ENCODE measurements at regions not wholly inside any gene's neighbourhood (a gene's known extent, or its start where the extent isn't known, plus 50 kb on each side); places are given as distances from the start of the nearest gene placed in this dataset.

GRCh38 chr18:76715012-76715610 is 107.2 kb upstream of the ZNF236 start:
- 77 to 89% (median 83%) methylated on average over 16 of the region's 16 CpGs for WGBS, 3 donors
- Histone ChIP-seq H3K36me3 (no peaks in the 10 kb centered on the region), H3K27me3 (no peaks in the 10 kb centered on the region), H3K4me3 (no peak overlapping the region), H3K27ac (no peak overlapping the region), H3K9me3 (no peaks in the 10 kb centered on the region), H3K4me1 (ENCODE audit: insufficient read depth) (no peaks in the 10 kb centered on the region)
- TF ChIP-seq CTCF (IDR thresholded peaks at IDR 0.05) (no peak), EP300 (IDR thresholded peaks at IDR 0.05) (no peak)
- intact Hi-C loops (cut with DNase I), result no loop called here
- no peak for DNase-seq

GRCh38 chr18:76713432-76713831 is 108.9 kb upstream of the ZNF236 start:
- H3K36me3 ChIP-seq, result no peaks in the 10 kb centered on the region
- no peaks in the 10 kb centered on the region for H3K9me3 ChIP-seq
- no peak for TF ChIP-seq EP300 (IDR thresholded peaks at IDR 0.05)
- TF ChIP-seq POLR2A (IDR thresholded peaks at IDR 0.05), result no peak
- no peak for TF ChIP-seq CTCF (IDR thresholded peaks at IDR 0.05)
- WGBS, 3 donors, result 94 to 97% (median 95%) methylated on average over 8 of the region's 8 CpGs
- no peaks in the 10 kb centered on the region for H3K27me3 ChIP-seq
- peaks cover 3% of the 10 kb centered on the region for H3K4me1 ChIP-seq (ENCODE audit: insufficient read depth)
- no peak overlapping the region for H3K4me3 ChIP-seq
- intact Hi-C loops (cut with DNase I), result loop anchor here in 1 of 4 donors (5.0 kb wide), 1 partner anchor 321 kb away; no protein-coding TSS in a partner anchor
- no peak for DNase-seq
- no peak overlapping the region for H3K27ac ChIP-seq

GRCh38 chr18:76712511-76713140 is 109.7 kb upstream of the ZNF236 start:
- intact Hi-C loops (cut with DNase I), result loop anchor here in 1 of 4 donors (5.0 kb wide), 1 partner anchor 320 kb away; no protein-coding TSS in a partner anchor
- Histone ChIP-seq H3K27ac (no peak overlapping the region), H3K36me3 (no peaks in the 10 kb centered on the region), H3K9me3 (no peaks in the 10 kb centered on the region), H3K27me3 (no peaks in the 10 kb centered on the region), H3K4me1 (ENCODE audit: insufficient read depth) (peaks cover 3% of the 10 kb centered on the region), H3K4me3 (no peak overlapping the region)
- whole genome bisulfite sequencing, 3 donors, result 89 to 92% (median 90%) methylated on average over 16 of the region's 16 CpGs
- TF ChIP-seq EP300 (IDR thresholded peaks at IDR 0.05) (no peak), POLR2A (IDR thresholded peaks at IDR 0.05) (no peak), CTCF (IDR thresholded peaks at IDR 0.05) (no peak)
- DNase-seq, result no peak

GRCh38 chr18:76710646-76711520 is 111.5 kb upstream of the ZNF236 start:
- Histone ChIP-seq H3K4me3 (no peak overlapping the region), H3K4me1 (ENCODE audit: insufficient read depth) (peaks cover 3% of the 10 kb centered on the region), H3K27me3 (no peaks in the 10 kb centered on the region), H3K9me3 (no peaks in the 10 kb centered on the region), H3K36me3 (no peaks in the 10 kb centered on the region), H3K27ac (no peak overlapping the region)
- 82 to 85% (median 83%) methylated on average over 10 to 12 of the region's 12 CpGs for WGBS, 3 donors
- TF ChIP-seq CTCF (IDR thresholded peaks at IDR 0.05) (no peak), EP300 (IDR thresholded peaks at IDR 0.05) (no peak), POLR2A (IDR thresholded peaks at IDR 0.05) (no peak)
- no peak for DNase-seq
- intact Hi-C loops (cut with DNase I), result loop anchor here in 1 of 4 donors (5.0 kb wide), 1 partner anchor 319 kb away; no protein-coding TSS in a partner anchor
